GM19239 (cell line): ENCODE measurements at regions not wholly inside any gene's neighbourhood (a gene's known extent, or its start where the extent isn't known, plus 50 kb on each side); places are given as distances from the start of the nearest gene placed in this dataset.
"Not testable (repeated sequence)": the region's sequence is repeated elsewhere in the genome, so short reads cannot be mapped to it uniquely, and the experiment has no call there.

ENCODE experiments used
- DNase-seq: peaks from one replicate; pipeline ENCODE4 v3.0.0; 2011; ENCODE audit warnings: low spot score; ENCODE audit not compliant: insufficient read length
- FAIRE-seq: peaks from 2 replicates; lab custom pipeline; 2011; peaks lifted over from hg19 to GRCh38; lab: Jason Lieb, UNC

GRCh38 chr6:9307187-9307586 is 871.8 kb upstream of the SLC35B3 start:
- DNase-seq (no peak), FAIRE-seq (no peak)

DNA sequence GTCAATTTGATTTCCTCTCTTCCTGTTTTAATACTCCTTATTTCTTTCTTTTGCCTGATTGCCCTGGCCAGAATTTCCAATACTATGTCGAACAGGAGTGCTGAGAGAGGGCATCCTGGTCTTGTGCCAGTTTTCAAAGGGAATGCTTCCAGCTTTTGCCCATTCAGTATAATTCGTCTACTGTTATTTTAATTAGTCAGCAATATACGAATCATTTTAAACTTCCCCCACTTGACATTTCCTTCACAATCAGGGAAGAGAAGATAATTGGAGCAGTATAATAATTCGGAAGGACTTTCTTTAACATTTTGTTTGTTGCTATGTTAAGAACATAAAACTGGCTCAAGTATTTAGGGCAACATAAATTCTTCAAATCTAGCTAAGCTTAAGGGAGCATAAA is 860.3 kb upstream of the SLC35B3 start:
- DNase-seq (no peak), FAIRE-seq (no peak)

DNA sequence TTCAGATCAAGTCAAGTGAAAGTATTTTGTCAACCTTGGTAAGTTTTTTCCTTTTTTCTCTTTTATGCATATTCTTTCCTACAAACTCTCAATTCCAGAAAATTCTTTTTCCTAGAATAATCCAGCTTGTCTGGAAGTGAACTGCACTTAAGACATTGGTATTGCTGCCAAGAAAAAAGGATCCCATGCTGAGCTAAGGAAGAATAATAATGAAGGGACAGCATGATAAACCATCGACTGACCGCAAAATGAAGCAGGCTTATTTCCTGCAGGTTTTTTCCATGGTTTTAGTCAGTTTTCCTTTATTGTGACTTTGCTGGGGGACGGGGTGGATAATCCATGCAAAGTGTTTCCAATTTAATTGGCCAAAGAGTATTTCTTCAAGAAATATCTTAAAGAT is 857.6 kb upstream of the SLC35B3 start:
- FAIRE-seq (no peak), DNase-seq (no peak)

DNA sequence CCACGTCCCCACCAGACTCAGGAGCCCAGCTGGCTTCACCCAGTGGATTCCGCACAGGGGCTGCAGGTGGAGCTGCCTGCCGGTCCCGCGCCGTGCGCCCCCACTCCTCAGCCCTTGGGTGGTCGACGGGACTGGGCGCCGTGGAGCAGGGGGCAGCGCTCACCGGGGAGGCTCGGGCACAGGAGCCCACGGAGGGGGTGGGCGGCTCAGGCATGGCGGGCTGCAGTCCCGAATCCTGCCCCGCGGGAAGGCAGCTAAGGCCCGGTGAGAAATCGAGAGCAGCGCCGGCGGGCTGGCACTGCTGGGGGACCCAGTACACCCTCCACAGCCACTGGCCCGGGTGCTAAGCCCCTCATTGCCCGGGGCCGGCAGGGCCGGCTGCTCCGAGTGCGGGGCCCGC is 855.0 kb upstream of the SLC35B3 start:
- FAIRE-seq: not testable (repeated sequence)

DNA sequence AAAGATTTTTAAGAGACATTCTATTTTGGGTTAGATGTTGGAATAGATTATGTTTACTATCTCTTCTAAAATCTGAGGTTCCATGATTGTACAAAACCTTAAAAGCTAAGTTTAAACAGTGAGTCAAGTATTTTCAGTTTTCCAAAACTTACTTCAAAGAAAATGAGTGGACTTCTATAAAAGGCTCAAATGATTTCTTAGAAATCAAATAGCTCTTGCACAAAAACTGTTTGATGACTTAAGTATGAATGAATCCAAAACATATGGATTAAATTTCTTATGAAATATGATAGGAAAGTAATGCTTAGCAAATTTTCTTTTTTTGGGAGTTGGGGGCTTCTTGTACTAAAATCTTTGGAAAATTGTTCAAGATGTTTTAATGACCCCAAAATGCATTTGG is 837.3 kb upstream of the SLC35B3 start:
- FAIRE-seq (no peak), DNase-seq (no peak)

More for the DNA sequence above, 855.0 kb upstream of the SLC35B3 start:
- not testable (repeated sequence) for DNase-seq

DNA sequence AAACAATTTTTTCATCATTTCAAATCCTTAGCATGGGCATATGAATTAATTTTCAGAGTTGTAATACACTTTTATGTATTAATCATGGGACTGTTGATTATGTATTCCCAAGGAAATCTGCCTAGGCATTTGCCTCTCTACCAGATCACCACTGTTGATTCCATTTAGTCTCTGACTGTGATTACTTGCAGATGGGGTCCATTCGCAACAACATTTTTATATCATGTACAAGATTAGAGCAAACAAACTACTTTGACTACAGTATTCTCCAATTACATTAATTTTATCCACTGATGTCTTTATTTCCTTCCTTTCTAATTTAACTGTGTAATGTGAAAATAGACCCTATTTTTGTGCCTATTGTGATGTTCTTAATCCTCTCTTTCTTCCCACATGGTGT is 831.4 kb upstream of the SLC35B3 start:
- FAIRE-seq: no peak
- DNase-seq: no peak

GRCh38 chr6:9257215-9257614 is 821.9 kb upstream of the SLC35B3 start:
- FAIRE-seq (no peak), DNase-seq (no peak)

DNA sequence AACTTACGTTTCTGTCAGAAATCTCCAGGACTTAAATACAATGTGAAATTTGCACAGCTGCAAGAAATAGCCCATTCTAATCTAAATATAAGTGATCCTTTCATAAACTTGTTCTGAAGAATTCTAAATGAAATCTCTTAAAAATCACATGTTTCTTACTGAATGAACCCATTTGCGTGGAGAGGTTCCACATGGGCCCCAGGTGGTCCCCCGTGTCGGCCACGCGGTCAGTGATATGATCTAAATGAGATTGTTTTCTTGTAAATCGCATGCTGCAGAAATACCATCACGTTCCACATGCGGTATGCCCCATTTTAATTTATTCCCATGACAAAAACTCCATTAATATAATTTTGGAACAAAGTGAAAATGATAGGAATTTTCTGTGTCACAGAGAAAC is 818.9 kb upstream of the SLC35B3 start:
- DNase-seq (no peak), FAIRE-seq (no peak)

DNA sequence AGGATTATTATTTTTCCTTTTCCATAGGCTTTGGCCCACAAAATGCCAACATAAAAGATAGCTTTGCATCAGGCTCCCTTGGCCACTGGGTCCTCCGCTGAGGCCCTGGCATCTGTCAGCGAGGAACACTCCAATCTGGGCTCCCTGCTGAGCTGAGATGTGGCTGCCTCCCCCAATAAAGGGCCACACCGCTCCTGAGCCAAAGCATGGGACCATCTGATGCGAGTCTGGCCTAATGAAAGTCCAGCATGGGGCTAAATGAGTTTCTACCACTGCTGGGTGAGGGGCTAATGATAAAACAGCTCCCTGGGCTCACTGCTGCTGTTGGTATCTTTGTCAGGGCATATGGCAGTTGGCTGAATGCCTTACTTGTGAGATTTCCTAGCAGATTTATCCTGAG is 817.5 kb upstream of the SLC35B3 start:
- FAIRE-seq (no peak), DNase-seq (no peak)

DNA sequence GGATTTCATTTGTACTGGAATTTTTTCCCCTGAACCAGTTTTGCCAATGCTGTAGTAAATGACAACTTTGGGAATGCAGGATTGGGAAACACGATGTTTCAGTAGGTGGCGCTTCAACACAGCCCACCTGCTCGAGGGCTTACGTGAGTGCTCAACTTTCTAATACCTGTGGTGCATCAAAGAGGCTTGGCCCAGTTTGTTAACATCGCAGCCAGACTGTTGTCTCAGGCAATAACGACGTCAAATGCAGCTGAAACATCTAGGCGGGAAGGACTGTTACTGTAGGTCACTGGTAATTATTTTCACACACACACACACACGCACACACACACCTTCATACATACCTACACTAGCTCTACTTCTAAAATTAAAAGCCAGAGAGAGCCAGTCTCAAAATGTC is 815.5 kb upstream of the SLC35B3 start:
- FAIRE-seq (no peak), DNase-seq (no peak)

- DNase-seq (no peak), FAIRE-seq (no peak)
These were observed 812.8 kb upstream of the SLC35B3 start for GRCh38 chr6:9248133-9248532.

- DNase-seq (no peak), FAIRE-seq (no peak)
These were observed 805.5 kb upstream of the SLC35B3 start for GRCh38 chr6:9240861-9241260.

- no peak for FAIRE-seq
These were observed 801.1 kb upstream of the SLC35B3 start for GRCh38 chr6:9236443-9236842.

DNA sequence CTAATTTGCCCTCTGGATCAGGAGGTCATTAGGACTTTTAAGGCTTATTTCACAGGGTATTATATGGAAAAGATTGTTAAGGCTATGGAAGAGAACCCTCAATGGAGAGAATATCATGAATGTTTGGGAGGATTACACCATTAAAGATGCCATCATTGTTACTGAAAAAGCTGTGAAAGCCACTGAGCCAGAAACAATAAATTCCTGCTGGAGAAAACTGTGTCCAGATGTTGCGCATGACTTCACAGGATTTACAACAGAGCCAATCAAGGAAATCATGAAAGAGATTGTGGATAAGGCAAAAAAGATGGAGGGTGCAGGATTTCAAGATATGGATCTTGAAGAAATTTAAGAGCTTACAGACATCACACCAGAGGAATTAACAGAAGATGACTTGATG is 798.3 kb upstream of the SLC35B3 start:
- no peak for DNase-seq
- no peak for FAIRE-seq

More at GRCh38 chr6:9236443-9236842, 801.1 kb upstream of the SLC35B3 start:
- no peak for DNase-seq

DNA sequence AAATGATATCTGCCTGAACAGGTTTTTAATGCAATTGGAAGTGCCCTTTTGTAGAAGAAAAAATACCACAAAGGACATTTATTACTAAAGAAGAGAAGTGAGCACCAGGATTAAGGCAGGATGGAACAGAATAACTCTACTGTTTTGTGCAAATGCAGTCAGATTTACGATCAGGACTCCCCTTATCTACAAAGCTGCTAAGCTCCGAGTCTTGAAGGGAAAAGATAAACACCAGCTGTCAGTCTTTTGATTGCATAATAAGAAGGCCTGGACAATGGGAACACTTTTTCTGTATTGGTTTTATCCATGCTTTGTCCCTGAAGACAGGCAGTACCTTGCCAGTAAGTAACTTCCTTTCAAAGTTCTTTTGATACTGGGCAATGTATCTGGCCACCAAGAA is 797.9 kb upstream of the SLC35B3 start:
- no peak for FAIRE-seq
- DNase-seq: no peak

- FAIRE-seq: no peak
- DNase-seq: no peak
These were observed 790.1 kb upstream of the SLC35B3 start for GRCh38 chr6:9225441-9225871.

DNA sequence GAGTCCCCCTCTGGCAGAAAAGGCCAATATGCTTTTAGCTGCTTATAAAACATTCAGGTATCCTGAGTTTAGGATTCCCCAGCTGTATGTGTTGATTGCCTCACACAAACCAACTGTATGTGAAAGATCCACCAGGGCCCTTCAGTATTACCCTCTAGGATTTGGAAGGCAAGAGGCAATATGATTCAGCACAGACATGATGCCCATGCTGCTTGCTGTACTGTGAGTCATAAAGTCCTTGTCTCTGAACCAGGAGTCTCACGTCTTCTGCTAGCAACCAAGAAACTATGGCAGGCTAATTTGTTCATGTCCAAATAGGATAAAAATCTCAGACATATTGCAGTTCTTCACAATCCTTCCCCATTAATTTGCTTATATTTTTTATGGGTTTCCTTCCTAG is 789.2 kb upstream of the SLC35B3 start:
- DNase-seq: no peak
- no peak for FAIRE-seq

DNA sequence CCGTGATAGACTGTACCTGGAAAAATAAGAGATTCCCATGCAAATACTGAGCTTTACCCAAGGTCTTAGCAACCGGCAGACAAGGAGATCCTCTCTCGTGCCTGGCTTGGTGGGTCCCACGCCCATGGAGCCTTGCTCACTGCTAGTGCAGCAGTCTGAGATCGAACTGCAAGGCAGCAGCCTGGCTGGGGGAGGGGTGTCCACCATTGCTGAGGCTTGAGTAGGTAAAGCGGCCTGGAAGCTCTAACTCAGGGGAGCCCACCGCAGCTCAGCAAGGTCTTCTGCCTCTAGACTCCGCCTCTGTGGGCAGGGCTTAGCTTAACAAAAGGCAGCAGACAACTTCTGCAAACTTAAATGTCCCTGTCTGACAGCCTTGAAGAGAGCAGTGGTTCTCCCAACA is 778.4 kb upstream of the SLC35B3 start:
- DNase-seq, FAIRE-seq: not testable (repeated sequence)

DNA sequence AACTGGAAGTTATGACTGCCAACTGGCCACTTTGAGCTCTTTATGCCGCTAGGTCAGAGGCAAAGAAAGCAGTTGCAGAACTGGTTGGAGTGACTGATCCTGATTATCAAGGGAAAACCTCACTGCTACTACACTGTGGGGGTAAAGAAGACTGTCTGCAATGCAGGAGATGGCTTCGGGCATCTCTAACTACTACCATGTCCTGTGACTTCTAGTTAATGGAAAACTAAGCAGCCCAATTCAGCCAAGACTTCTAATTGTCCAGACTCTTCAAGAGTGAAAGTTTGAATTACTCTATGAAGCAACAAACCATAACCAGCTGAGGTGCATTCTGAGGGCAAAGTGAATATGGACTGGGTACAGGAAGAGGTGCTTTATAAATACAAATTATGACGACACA is 773.6 kb upstream of the SLC35B3 start:
- DNase-seq (no peak), FAIRE-seq (no peak)

GRCh38 chr6:9205645-9206044 is 770.3 kb upstream of the SLC35B3 start:
- FAIRE-seq: no peak
- DNase-seq: no peak

DNA sequence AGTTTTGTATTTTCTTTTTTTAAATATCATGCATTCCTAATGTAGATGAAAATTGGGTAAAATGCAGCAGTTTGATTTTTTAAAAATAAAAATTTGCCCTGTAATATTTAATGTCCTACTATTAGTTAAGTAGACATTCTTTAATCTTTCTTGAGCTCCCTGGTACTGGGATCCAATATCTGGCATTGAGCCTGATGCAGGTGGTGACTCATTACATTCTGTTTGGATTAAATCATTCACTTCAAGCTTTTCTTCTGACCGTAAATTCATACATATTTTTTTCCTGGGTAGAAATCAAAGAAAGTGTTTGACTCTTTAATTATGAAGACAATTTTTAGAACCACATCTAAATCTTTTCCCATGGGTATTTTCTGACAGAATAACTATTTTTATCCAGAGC is 768.8 kb upstream of the SLC35B3 start:
- FAIRE-seq: no peak

GRCh38 chr6:9200712-9201111 is 765.4 kb upstream of the SLC35B3 start:
- no peak for DNase-seq
- FAIRE-seq: no peak

More for the DNA sequence above, 768.8 kb upstream of the SLC35B3 start:
- DNase-seq: no peak

DNA sequence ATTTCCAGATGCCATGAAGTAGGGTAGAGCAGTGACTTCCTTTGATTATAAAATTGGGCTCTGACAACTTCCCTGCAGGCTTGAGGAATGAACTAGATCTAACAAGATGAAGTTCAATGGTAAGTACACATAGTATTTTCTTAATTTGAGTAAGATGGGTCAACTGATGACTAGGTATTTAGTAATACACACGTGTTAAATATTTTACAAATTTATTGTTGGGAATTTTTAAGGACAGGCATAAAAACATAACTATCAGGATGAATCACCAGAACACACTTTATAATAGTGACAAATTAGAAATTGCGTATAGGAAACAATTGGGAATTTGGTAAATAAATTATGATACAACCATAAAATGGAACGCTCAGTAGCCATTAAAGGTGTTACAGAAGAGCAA is 762.4 kb upstream of the SLC35B3 start:
- no peak for DNase-seq
- no peak for FAIRE-seq
